T follicular helper cell (primary cell): ENCODE measurements at regions not wholly inside any gene's neighbourhood (a gene's known extent, or its start where the extent isn't known, plus 50 kb on each side); places are given as distances from the start of the nearest gene placed in this dataset.

ENCODE experiments used
- DNase-seq: peaks from one replicate; pipeline ENCODE4 v3.0.0-alpha.2; 2020; ENCODE audit warnings: low read depth

GRCh38 chr14:32254952-32255679 is 52.0 kb upstream of the RNU6-8 start:
- peak; percentile 34 for DNase-seq

GRCh38 chr14:32255789-32256188 is 52.7 kb upstream of the RNU6-8 start:
- DNase-seq = no peak

GRCh38 chr14:32256576-32256975 is 53.5 kb upstream of the RNU6-8 start:
- no peak for DNase-seq

- DNase-seq = no peak
Measured at GRCh38 chr14:32258336-32258993, 55.4 kb upstream of the RNU6-8 start.

- DNase-seq = no peak
Measured at GRCh38 chr14:32259368-32260013, 56.4 kb upstream of the RNU6-8 start.

GRCh38 chr14:32263939-32264567 is 61.0 kb upstream of the RNU6-8 start:
- DNase-seq = no peak

GRCh38 chr14:32265584-32265983 is 62.5 kb upstream of the RNU6-8 start:
- DNase-seq = no peak

GRCh38 chr14:32277998-32278397 is 51.1 kb upstream of the AKAP6 start:
- DNase-seq = no peak
